ENCODE measurements at regions not wholly inside any gene's neighbourhood (a gene's known extent, or its start where the extent isn't known, plus 50 kb on each side); places are given as distances from the start of the nearest gene placed in this dataset.

DNA sequence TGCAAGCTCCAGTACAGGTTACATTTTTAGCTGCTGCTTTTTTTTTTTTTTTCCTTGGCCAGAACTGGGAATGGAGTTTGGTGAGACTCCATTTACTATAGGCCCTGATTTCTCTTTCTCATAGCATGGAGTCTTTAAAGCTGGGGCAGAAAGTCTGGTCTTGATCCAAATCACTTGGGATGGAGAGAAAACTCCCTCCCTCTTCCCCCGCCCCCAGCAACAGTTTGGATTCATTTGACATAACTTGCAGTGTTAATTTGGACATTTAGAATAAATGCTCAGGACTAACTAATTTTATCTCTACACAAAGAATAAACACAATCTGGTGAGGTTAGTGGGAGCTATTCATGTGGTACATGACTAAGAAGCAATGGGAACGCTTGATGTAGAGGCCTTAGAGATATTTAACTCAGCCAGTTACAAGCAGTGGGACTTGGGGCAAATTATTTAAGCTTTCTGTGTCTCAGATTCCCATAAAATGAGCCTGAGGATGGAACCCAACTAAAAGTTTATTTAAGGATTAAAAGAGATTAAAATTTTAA is 107.3 kb upstream of the ARHGAP5 start:
- DNase-seq = no peak
- Histone ChIP-seq H3K27me3 (no peaks in the 10 kb centered on the region), H3K9me3 (peaks cover 0 to 4% (median 2%) of the 10 kb centered on the region in 4 donors), H3K36me3 (no peaks in the 10 kb centered on the region), H3K27ac (no peak overlapping the region), H3K4me1 (peaks cover 0 to 11% (median 0%) of the 10 kb centered on the region in 4 donors), H3K4me3 (no peak overlapping the region)
- TF ChIP-seq, protein P1, sequence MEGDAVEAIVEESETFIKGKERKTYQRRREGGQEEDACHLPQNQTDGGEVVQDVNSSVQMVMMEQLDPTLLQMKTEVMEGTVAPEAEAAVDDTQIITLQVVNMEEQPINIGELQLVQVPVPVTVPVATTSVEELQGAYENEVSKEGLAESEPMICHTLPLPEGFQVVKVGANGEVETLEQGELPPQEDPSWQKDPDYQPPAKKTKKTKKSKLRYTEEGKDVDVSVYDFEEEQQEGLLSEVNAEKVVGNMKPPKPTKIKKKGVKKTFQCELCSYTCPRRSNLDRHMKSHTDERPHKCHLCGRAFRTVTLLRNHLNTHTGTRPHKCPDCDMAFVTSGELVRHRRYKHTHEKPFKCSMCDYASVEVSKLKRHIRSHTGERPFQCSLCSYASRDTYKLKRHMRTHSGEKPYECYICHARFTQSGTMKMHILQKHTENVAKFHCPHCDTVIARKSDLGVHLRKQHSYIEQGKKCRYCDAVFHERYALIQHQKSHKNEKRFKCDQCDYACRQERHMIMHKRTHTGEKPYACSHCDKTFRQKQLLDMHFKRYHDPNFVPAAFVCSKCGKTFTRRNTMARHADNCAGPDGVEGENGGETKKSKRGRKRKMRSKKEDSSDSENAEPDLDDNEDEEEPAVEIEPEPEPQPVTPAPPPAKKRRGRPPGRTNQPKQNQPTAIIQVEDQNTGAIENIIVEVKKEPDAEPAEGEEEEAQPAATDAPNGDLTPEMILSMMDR (IDR thresholded peaks at IDR 0.05) = no peak
- no peak for TF ChIP-seq POLR2A (IDR thresholded peaks at IDR 0.05)

DNA sequence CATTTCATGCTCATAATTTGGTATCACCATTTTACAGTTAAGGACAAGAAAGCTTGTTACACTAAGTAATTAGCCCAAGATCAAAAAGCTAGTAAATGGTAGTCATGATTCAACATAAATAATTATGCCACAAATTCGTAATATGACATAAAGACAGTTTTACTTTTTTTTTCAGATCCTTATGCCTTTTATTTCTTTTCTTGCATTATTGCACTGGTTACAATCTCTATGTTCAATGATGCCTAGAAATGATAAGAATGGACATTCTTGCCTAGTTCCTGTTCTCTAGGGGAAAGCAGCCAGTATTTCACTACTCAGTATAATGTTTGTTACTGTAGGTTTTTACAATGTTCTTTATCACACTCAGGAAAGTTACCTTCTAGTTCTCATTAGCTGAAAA is 106.4 kb upstream of the ARHGAP5 start:
- TF ChIP-seq, protein P1 (IDR thresholded peaks at IDR 0.05) = no peak
- no peak for TF ChIP-seq POLR2A (IDR thresholded peaks at IDR 0.05)
- Histone ChIP-seq H3K9me3 (peaks cover 0 to 4% (median 2%) of the 10 kb centered on the region in 4 donors), H3K27me3 (no peaks in the 10 kb centered on the region), H3K36me3 (no peaks in the 10 kb centered on the region), H3K4me3 (no peak overlapping the region), H3K4me1 (peaks cover 0 to 11% (median 0%) of the 10 kb centered on the region in 4 donors), H3K27ac (no peak overlapping the region)
- no peak for DNase-seq

DNA sequence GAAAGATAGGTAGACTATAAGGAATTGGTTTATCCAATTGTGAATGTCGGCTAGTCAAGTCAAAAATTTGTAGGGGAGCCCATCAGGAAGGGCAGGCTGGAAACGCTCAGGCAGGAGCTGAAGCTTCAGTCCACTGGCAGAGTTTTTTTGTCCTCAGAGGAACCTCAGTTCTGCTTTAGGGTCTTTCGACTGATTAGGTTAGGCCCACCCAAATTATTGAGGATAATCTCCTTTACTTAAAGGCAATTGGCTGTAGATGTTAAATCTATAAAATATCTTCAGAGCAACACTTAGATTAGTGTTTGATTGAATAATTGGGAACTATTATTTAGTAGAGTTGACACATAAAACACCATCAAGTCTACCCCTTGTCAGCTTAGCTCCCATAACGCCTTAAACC is 105.5 kb upstream of the ARHGAP5 start:
- H3K4me3 ChIP-seq = no peak overlapping the region
- no peak for DNase-seq
- H3K9me3 ChIP-seq = peaks cover 0 to 4% (median 2%) of the 10 kb centered on the region in 4 donors

DNA sequence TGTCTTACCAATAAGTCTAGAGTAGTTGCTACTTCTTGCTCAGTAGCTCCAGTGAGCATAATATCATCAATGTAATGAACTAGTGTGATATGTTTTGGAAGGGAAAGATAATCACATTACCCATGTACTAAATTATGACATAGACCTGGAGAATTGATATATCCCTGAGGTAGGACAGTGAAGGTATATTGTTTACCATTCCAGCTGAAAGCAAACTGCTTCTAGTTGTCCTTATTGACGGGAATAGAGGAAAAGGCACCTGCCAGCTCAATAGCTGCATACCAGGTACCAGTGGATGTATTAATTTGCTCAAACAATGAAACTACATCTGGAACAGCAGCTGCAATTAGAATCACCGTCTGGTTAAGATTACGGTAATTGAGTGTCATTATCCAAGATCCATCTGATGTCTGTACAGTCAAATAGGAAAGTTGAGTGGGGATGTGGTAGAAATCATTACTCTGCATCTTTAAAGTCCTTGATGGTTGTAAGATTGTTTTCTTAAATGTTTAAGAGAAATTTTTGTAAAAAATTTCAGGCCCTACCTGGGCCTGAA is 100.0 kb upstream of the ARHGAP5 start:
- Histone ChIP-seq H3K9me3 (peaks cover 0 to 4% (median 2%) of the 10 kb centered on the region in 4 donors), H3K36me3 (no peaks in the 10 kb centered on the region), H3K4me3 (no peak overlapping the region), H3K4me1 (no peaks in the 10 kb centered on the region), H3K27me3 (no peaks in the 10 kb centered on the region), H3K27ac (no peak overlapping the region)
- TF ChIP-seq POLR2A (IDR thresholded peaks at IDR 0.05) = no peak
- TF ChIP-seq, protein P1 (IDR thresholded peaks at IDR 0.05) = no peak
- DNase-seq = no peak

More for the DNA sequence above, 105.5 kb upstream of the ARHGAP5 start:
- Histone ChIP-seq H3K36me3 (no peaks in the 10 kb centered on the region), H3K4me1 (peaks cover 0 to 11% (median 0%) of the 10 kb centered on the region in 4 donors), H3K27me3 (no peaks in the 10 kb centered on the region), H3K27ac (no peak overlapping the region)
- TF ChIP-seq POLR2A (IDR thresholded peaks at IDR 0.05) = no peak
- TF ChIP-seq, protein P1 (IDR thresholded peaks at IDR 0.05) = no peak

DNA sequence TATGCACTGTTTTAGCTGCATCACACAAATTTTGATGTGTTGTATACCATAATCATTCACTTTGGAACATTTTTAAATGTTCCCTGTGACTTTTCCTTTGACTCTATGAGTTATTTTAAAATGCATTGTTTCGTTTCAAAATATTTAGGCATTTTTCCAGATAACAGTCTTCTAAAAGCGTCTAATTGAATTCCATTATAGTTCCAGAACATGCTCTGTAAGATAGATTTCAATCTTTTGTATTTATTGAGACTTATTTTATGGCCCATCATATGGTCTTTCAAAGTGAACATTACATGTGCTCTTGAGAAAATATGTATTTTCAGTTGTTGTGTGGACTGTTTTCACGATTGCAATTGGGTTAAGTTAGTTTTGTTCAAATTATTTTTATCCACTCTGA is 98.7 kb upstream of the ARHGAP5 start:
- DNase-seq = no peak
- TF ChIP-seq, protein P1 (IDR thresholded peaks at IDR 0.05) = no peak
- no peak for TF ChIP-seq POLR2A (IDR thresholded peaks at IDR 0.05)
- Histone ChIP-seq H3K9me3 (peaks cover 0 to 4% (median 2%) of the 10 kb centered on the region in 4 donors), H3K27ac (no peak overlapping the region), H3K36me3 (no peaks in the 10 kb centered on the region), H3K4me3 (no peak overlapping the region), H3K4me1 (no peaks in the 10 kb centered on the region), H3K27me3 (no peaks in the 10 kb centered on the region)
